GM18861 (cell line): ENCODE measurements at regions not wholly inside any gene's neighbourhood (a gene's known extent, or its start where the extent isn't known, plus 50 kb on each side); places are given as distances from the start of the nearest gene placed in this dataset.
A peak's percentile ranks its signal among the peaks of the same experiment; 100 is the strongest.

ENCODE experiments used
- ATAC-seq: cut with Tn5 transposase; IDR thresholded peaks from one replicate; pipeline ENCODE4 v1.9.1; 2021; ENCODE audit not compliant: unreplicated experiment

GRCh38 chr11:113634940-113635575 lies 71.0 kb downstream of the TMPRSS5 start:
- ATAC-seq = no peak

- ATAC-seq = no peak
These were observed 73.1 kb downstream of the TMPRSS5 start for GRCh38 chr11:113632981-113633380.

GRCh38 chr11:113629562-113629961 lies 76.5 kb downstream of the TMPRSS5 start:
- ATAC-seq = no peak

- no peak for ATAC-seq
These were observed 77.2 kb downstream of the TMPRSS5 start for GRCh38 chr11:113628912-113629311.

- ATAC-seq = no peak
These were observed 78.2 kb downstream of the TMPRSS5 start for GRCh38 chr11:113627946-113628345.

DNA sequence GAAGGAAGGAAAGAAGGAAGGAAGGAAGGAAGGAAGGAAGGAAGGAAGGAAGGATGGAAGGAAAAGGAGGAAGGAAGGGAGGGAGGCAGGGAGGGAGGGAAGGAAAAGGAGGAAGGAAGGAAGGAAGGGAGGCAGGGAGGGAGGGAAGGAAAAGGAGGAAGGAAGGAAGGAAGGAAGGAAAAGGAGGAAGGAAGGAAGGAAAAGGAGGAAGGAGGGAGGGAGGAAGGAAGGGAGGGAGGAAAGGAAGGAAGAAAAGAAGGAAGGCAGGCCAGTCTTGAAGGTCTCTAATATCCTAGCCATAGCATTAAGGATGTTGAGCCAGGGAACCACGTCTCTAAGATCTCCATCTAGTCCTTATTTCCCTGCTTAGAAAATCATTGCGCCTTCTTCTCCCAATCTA lies 78.8 kb downstream of the TMPRSS5 start:
- ATAC-seq = no peak

- ATAC-seq = no peak
These were observed 79.4 kb downstream of the TMPRSS5 start for GRCh38 chr11:113626736-113627135.

- no peak for ATAC-seq
These were observed 83.0 kb downstream of the TMPRSS5 start for GRCh38 chr11:113623114-113623513.

GRCh38 chr11:113618360-113618759 lies 87.7 kb downstream of the TMPRSS5 start:
- ATAC-seq = no peak

- no peak for ATAC-seq
These were observed 90.3 kb downstream of the TMPRSS5 start for GRCh38 chr11:113615773-113616172.

DNA sequence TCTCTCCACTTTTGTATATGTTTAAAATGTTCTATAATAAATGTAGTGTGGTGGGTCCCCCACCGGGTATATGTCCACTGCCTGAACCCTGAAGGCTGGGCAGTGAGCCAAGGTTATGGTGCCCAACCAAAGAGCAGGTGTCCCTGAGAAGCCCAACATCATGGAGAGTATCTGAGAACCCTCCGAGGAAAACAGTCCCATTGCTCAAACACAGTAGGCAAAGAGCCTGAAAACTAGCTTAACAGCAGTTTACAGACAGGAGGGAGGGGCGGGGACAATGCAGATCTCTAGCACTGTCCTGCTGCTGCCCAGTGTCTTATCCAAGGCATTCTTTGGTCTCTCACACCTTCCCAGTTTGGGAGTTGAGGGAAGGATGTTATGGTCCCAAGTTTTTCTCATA lies 91.0 kb downstream of the TMPRSS5 start:
- no peak for ATAC-seq

DNA sequence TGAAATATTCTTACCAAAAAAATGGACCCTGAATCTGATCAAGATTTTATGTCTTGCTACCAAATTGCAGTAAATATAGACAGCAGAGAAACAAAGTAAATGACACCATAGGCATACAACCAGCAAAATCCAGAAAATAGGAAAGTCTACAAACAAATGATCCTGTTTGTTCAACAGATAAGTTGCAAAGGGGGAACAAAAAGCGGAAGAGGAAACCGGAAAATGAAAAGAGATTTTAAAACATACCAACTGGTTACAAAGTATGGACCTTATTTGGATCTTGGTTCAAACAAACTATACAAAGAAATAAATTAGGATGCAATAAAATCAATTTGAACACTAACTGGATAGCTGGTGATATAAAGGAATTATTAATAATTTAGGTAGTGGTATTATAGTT lies 92.0 kb downstream of the TMPRSS5 start:
- ATAC-seq = no peak

GRCh38 chr11:113613619-113614018 lies 92.5 kb downstream of the TMPRSS5 start:
- ATAC-seq = peak; percentile 73

DNA sequence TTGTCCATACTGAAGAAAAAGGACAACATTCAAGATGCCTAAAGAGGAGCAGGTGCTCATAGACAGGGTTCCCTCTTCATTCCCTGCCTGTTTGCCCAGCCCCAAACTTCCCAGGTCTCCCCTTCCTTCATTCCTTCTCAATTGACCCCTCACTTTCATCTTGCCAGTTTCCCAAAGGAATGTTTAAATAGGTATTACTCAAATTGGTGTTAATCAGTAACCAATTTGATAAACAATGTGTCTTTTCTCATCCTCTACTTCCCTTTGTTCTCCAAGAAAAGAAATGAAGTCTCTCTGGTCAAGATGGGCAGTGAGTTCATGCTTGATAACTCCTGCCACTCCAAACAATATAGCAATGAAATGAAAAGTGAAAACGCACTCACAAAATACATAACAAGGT lies 101.9 kb downstream of the TMPRSS5 start:
- ATAC-seq = no peak

DNA sequence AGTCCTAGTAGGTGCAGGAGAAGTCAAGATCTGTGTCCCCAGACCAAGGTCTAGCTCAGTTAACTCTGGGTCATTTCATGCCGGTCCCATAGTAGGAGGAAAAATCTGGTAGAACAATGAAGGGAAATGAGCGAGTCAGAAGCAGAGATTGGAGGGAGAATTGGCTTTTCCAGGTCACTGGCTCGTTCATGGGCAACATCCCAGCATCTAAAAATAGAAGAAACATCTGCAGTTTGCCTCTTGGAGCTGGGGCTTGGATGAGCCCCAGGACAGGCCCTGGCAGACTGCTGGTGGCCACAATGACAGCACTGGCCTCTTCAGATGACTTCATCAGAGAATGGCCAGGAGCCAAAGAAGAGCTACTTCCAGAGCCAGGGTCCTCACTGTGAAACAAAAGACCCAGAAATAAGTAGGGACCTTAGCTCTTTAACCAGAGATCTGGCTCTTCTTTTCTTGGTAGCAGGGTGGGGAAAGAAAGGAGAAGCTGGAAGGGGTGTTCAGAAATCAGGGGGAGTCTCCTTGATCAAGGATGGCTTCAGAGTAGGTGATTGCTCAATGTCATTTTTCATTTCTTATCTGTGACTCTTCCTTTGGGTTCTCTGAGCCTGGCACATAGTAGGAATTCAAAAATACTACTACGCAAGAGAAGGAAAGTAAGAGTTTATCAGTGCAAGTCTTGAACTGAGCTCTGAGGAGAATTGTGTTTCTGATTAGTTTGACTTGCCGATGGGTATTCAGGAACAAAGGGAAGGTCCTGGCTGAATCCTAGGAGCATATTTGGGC lies 102.6 kb downstream of the TMPRSS5 start:
- ATAC-seq = no peak

GRCh38 chr11:113602483-113602882 lies 103.6 kb downstream of the TMPRSS5 start:
- no peak for ATAC-seq

GRCh38 chr11:113596658-113597057 lies 109.5 kb downstream of the TMPRSS5 start:
- ATAC-seq = no peak

DNA sequence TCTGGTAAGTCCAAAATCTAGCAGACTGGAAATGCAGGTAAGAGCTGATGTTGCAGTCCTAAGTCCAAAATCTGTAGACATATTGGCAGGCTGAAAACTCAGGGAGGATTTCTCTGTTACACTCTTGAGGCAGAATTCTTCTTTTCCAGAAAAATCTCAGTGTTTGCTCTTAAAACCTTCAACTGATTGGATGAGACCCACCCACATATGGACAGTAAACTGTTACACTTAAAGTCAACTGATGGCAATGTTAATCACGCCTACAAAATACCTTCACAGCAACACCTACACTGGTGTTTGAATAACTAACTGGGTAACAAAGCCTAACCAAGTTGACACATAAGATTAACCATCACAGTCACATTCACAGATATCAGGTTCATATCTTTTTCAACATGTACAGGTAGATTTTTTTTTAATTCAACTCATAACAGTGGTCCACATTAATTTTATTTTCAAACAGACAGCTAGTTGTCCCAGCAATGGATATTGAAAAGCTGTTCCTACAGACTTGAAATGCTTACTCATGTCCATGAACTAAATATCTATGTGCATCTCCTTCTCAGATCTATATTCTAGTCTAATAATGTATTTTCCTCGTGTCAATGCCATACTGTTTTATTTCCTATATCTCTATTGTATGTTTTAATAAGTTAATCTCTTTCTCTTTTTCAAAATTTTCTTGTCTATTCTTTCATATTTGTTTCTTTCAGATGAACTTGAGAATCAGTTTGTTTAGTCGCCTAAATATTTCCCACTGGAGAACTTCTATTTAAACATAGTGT lies 110.1 kb downstream of the TMPRSS5 start:
- ATAC-seq = no peak

DNA sequence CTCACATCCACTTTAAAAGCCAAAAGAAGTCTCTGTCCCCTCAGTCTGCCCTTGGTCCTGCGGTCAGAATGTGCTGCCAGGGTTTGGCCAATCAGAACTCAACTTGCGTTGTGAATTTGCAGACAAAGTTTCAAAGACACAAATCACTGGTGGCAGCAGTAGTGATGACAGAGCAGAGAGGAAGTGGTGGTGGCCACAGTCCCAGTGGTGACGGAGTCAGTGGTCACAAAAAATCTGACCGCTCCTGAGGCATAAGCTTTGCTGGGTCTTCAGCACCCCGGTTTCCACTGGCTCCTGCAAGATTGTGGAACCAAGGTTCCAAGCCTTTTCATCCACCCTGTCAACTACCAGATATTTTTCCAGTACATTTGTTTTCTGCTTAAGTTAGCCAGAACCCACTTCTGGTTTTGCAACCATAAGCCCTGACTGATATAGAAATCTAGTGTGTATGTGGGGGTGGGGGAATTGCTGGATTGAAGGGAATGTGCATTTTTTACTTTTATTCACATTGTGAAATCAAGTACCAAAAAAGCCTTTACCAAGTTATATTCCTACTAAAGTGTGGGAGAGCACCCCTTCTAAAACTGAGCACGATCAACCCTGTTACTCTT lies 112.3 kb downstream of the TMPRSS5 start:
- peak; percentile 96 for ATAC-seq

DNA sequence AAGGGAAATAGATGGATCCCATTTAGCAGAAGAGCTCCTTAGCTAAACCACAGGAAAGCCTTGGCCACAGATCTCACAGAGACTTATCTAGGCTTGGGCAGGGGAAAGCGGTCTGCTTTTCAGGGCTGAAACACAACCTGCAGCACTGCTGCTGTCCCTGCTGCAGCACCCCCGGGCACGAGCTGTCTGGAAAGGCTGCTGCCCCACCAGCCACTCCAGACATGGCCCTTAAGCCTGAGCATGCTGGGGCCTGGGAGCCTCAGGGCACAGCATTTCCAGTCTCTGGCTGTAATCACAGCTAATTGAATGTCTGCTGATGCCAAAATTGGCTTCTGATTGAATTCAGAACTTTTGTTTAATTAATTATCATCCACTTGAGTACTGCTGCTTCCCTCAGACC lies 115.0 kb downstream of the TMPRSS5 start:
- ATAC-seq = no peak

DNA sequence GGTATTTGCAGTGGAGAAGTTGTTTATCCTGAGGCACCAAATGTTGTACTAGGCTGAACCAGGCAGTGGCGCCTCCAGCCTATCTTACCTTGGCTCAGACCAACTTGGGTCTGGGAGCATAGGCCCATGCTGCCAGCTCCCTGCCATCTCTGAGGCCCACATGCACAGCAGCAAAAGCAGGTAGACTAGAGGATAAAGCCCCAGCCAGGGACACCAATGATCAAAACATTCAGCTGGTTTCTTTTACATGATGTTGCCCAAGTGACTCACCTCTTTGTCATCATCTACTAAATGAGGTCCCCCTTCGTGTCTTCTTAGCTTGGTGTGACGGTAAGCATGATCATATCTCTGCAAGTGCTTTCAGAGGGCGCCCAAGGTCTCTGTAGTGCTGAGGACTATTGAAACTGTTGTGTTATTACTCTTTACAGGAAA lies 112.1 kb upstream of the DRD2 start:
- ATAC-seq = peak; percentile 85
